ENCODE measurements at regions not wholly inside any gene's neighbourhood (a gene's known extent, or its start where the extent isn't known, plus 50 kb on each side); places are given as distances from the start of the nearest gene placed in this dataset.

DNA sequence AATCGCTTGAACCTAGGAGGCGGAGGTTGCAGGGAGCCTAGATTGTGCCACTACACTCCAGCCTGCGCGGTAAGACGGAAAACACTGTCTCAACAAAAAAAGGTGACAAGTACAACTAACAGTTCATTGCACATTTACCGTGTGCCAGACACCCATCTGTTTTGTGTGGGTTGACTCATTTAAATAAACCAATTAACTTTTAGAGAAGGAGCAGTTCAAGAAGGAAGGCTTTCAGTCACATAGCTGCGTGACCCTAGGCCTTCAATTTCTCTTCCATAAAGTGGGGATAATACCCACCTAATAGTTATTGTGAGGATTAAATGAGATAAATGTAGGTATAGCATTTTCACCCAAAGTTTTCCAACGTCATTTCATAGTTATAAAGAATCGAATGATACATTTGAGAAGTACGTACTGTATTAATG lies 52.3 kb upstream of the KDM7A start:
- Histone ChIP-seq H3K4me3 (ENCODE audit: control insufficient read depth in 2 of 3, extremely low read depth in 1 of 3, insufficient read depth in 2 of 3, low read depth in 1 of 3, low read length in 3 of 3) (no peak overlapping the region), H3K36me3 (ENCODE audit: control insufficient read depth in 2 of 2, extremely low read depth in 1 of 2, insufficient read depth in 2 of 2, low read length in 2 of 2) (no peaks in the 10 kb centered on the region), H3K9ac (ENCODE audit: control insufficient read depth, extremely low read depth, insufficient read depth, low read length) (no peak overlapping the region), H2AFZ (ENCODE audit: control insufficient read depth, low read length) (no peak overlapping the region), H3K9me3 (ENCODE audit: control insufficient read depth, low read depth, low read length) (no peaks in the 10 kb centered on the region), H3K79me2 (ENCODE audit: control insufficient read depth, insufficient read depth, low read length) (no peaks in the 10 kb centered on the region), H4K20me1 (ENCODE audit: control insufficient read depth, extremely low read depth, insufficient read depth, low read length) (no peaks in the 10 kb centered on the region), H3K27me3 (ENCODE audit: control insufficient read depth, extremely low read depth, insufficient read depth, low read length) (peaks cover 5% of the 10 kb centered on the region), H3K9me1 (ENCODE audit: control insufficient read depth, extremely low read depth, insufficient read depth, low read length) (no peaks in the 10 kb centered on the region), H3K4me1 (ENCODE audit: control insufficient read depth, extremely low read depth, insufficient read depth, low read length) (peaks cover 14% of the 10 kb centered on the region), H3K27ac (ENCODE audit: control insufficient read depth, insufficient read depth, low read length) (no peak overlapping the region), H3K4me2 (ENCODE audit: control insufficient read depth, extremely low read depth, insufficient read depth, low read depth, low read length) (no peak overlapping the region)
- dilution Hi-C loops (cut with MboI; ENCODE audit: extremely low pct_ligation_motif_present, low sequenced_read_pairs): no loop called here
- DNase-seq (ENCODE audit: low read depth, low spot score): no peak
- FAIRE-seq: no peak
- TF ChIP-seq EZH2 (IDR thresholded peaks at IDR 0.05; ENCODE audit: low read length): no peak
- TF ChIP-seq, protein P1, sequence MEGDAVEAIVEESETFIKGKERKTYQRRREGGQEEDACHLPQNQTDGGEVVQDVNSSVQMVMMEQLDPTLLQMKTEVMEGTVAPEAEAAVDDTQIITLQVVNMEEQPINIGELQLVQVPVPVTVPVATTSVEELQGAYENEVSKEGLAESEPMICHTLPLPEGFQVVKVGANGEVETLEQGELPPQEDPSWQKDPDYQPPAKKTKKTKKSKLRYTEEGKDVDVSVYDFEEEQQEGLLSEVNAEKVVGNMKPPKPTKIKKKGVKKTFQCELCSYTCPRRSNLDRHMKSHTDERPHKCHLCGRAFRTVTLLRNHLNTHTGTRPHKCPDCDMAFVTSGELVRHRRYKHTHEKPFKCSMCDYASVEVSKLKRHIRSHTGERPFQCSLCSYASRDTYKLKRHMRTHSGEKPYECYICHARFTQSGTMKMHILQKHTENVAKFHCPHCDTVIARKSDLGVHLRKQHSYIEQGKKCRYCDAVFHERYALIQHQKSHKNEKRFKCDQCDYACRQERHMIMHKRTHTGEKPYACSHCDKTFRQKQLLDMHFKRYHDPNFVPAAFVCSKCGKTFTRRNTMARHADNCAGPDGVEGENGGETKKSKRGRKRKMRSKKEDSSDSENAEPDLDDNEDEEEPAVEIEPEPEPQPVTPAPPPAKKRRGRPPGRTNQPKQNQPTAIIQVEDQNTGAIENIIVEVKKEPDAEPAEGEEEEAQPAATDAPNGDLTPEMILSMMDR (optimal IDR thresholded peaks at IDR 0.05 in 1 of 3, IDR thresholded peaks at IDR 0.05 in 1 of 3, conservative IDR thresholded peaks at IDR 0.05 in 1 of 3; ENCODE audit: extremely low read depth in 1 of 3, insufficient read depth in 2 of 3, low read length in 3 of 3): no peak

Small RNA genes in the stretch of these regions (small RNA-seq; reads per million reads assigned to genes)
- 0 reads per million in 3 experiments for gene RNU1-58P (ENCODE audit: insufficient read length in 3 of 3, low read depth in 3 of 3, low replicate concordance in 1 of 3)
